OCI-LY7 (cell line): ENCODE measurements at regions not wholly inside any gene's neighbourhood (a gene's known extent, or its start where the extent isn't known, plus 50 kb on each side); places are given as distances from the start of the nearest gene placed in this dataset.

Experiments
- BruUV-seq: library from RNA; stranded (reverse); fragments of 400-500 nt; replicated peaks from 2 replicates; lab custom pipeline; 2021; lab: Mats Ljungman, UMichigan
- CTCF ChIA-PET: fragments of 300-600 bp; sonication (Branson Sonifier 250); formaldehyde crosslinking; loops from one replicate; lab custom pipeline; 2022; ENCODE audit warnings: antibody characterized with exemption; ENCODE audit not compliant: unreplicated experiment; lab: Charles Lee
- POLR2A ChIA-PET: fragments of 300-600 bp; sonication (Branson Sonifier 250); formaldehyde crosslinking; loops from one replicate; lab custom pipeline; 2022; ENCODE audit warnings: antibody characterized with exemption; lab: Charles Lee
- DNase-seq: peaks from one replicate; pipeline ENCODE4 v3.0.0-alpha.2; 2015; ENCODE audit warnings: low spot score
- H2AFZ ChIP-seq: fragments of 200-600 bp; sonication (generic), shearing (Covaris generic); 2 replicates; pipeline ENCODE4 v1.6.1; 2014; ENCODE audit warnings: mild to moderate bottlenecking, antibody characterized with exemption, low read length, moderate library complexity
- H3K27ac ChIP-seq: fragments of 200-600 bp; sonication (generic); 2 replicates; pipeline ENCODE4 v1.5.1; 2014; ENCODE audit warnings: mixed run types, low read depth, mild to moderate bottlenecking, moderate library complexity, low read length, inconsistent platforms; ENCODE audit not compliant: poor library complexity, severe bottlenecking
- H3K36me3 ChIP-seq: fragments of 200-600 bp; sonication (generic); 2 replicates; pipeline ENCODE4 v1.6.1; 2014; ENCODE audit warnings: mild to moderate bottlenecking, antibody characterized with exemption, low read length, moderate library complexity, mixed read lengths; ENCODE audit not compliant: insufficient read depth
- H3K4me1 ChIP-seq: fragments of 200-600 bp; sonication (generic); 2 replicates; pipeline ENCODE4 v1.5.1; 2014; ENCODE audit warnings: mild to moderate bottlenecking, low read length; ENCODE audit not compliant: insufficient read depth, poor library complexity, severe bottlenecking
- H3K4me2 ChIP-seq: fragments of 200-600 bp; sonication (generic); 2 replicates; pipeline ENCODE4 v1.6.1; 2014; ENCODE audit warnings: mild to moderate bottlenecking, low read length
- H3K4me3 ChIP-seq: fragments of 200-600 bp; sonication (generic); 2 replicates; pipeline ENCODE4 v1.5.1; 2014; ENCODE audit warnings: mild to moderate bottlenecking, low read depth, low read length; ENCODE audit not compliant: poor library complexity, severe bottlenecking
- H3K79me2 ChIP-seq: fragments of 200-600 bp; sonication (generic); 2 replicates; pipeline ENCODE4 v1.6.1; 2016; ENCODE audit warnings: low read depth, mild to moderate bottlenecking, low read length, moderate library complexity, mixed read lengths; ENCODE audit not compliant: insufficient read depth
- H3K9me2 ChIP-seq: fragments of 200-600 bp; sonication (generic); 2 replicates; pipeline ENCODE4 v1.6.1; 2016; ENCODE audit warnings: mild to moderate bottlenecking, low read length, mixed read lengths; ENCODE audit not compliant: insufficient read depth
- H3K9me3 ChIP-seq: fragments of 200-600 bp; sonication (generic); 2 replicates; pipeline ENCODE4 v1.6.1; 2014; ENCODE audit warnings: mild to moderate bottlenecking, mixed run types, low read length, mixed read lengths
- H4K20me1 ChIP-seq: fragments of 200-600 bp; sonication (generic); 2 replicates; pipeline ENCODE4 v1.6.1; 2014; ENCODE audit warnings: mild to moderate bottlenecking, antibody characterized with exemption, low read length, moderate library complexity, mixed read lengths; ENCODE audit not compliant: insufficient read depth
- EZH2phosphoT487 ChIP-seq: fragments of 200-600 bp; sonication (generic); IDR thresholded peaks from 2 replicates; pipeline ENCODE4 v1.6.1; 2018; ENCODE audit warnings: low read depth, borderline replicate concordance, mild to moderate bottlenecking, mixed run types, antibody characterized with exemption, low read length, moderate library complexity, mixed read lengths
- intact Hi-C: fragments of 100-400 bp; cut with micrococcal nuclease; formaldehyde crosslinking; loops from one replicate; pipeline ENCODE4 v1.10.0; 2022; ENCODE audit not compliant: unreplicated experiment
- TF ChIP-seq, protein P1 (sequence below): fragments of 200-600 bp; sonication (generic); conservative IDR thresholded peaks from 2 replicates; pipeline ENCODE4 v1.5.1; 2014; ENCODE audit warnings: mild to moderate bottlenecking, antibody characterized with exemption, low read length, moderate library complexity, mixed read lengths

DNA sequence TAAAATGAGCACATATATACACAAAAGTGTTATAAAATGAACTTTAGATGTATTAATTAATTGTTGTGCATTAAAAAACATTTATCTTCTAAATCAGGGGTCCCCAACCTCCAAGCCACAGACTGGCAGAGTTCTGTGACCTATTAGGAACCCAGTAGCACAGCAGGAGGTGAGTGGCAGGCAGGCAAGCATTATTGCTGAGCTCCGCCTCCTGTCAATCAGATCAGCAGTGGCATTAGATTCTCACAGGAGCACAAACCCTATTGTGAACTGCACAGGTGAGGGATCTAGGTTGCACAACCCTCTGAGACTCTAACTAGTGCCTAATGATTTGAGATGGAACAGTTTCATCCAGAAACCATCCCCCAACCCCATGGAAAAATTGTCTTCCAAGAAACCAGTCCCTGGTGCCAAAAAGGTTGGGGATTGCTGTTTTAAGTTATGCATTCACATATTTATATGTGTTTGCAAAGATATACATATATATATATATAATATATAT lies 583.7 kb downstream of the KCNJ2 start:
- no TSS peak for BruUV-seq
- H2AFZ ChIP-seq, result no peak overlapping the region
- intact Hi-C loops, result no loop called here
- H3K27ac ChIP-seq, result no peak overlapping the region
- H3K9me3 ChIP-seq, result no peaks in the 10 kb centered on the region
- no peaks in the 10 kb centered on the region for H3K9me2 ChIP-seq
- H3K79me2 ChIP-seq, result no peaks in the 10 kb centered on the region
- no peak for DNase-seq
- POLR2A ChIA-PET, result no interaction called here
- CTCF ChIA-PET, result no interaction called here
- no peak for TF ChIP-seq EZH2phosphoT487
- TF ChIP-seq, protein P1, sequence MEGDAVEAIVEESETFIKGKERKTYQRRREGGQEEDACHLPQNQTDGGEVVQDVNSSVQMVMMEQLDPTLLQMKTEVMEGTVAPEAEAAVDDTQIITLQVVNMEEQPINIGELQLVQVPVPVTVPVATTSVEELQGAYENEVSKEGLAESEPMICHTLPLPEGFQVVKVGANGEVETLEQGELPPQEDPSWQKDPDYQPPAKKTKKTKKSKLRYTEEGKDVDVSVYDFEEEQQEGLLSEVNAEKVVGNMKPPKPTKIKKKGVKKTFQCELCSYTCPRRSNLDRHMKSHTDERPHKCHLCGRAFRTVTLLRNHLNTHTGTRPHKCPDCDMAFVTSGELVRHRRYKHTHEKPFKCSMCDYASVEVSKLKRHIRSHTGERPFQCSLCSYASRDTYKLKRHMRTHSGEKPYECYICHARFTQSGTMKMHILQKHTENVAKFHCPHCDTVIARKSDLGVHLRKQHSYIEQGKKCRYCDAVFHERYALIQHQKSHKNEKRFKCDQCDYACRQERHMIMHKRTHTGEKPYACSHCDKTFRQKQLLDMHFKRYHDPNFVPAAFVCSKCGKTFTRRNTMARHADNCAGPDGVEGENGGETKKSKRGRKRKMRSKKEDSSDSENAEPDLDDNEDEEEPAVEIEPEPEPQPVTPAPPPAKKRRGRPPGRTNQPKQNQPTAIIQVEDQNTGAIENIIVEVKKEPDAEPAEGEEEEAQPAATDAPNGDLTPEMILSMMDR, result no peak
- H3K4me1 ChIP-seq, result no peaks in the 10 kb centered on the region
- H4K20me1 ChIP-seq, result no peaks in the 10 kb centered on the region
- no peak overlapping the region for H3K4me3 ChIP-seq
- H3K36me3 ChIP-seq, result no peaks in the 10 kb centered on the region
- no peak overlapping the region for H3K4me2 ChIP-seq

DNA sequence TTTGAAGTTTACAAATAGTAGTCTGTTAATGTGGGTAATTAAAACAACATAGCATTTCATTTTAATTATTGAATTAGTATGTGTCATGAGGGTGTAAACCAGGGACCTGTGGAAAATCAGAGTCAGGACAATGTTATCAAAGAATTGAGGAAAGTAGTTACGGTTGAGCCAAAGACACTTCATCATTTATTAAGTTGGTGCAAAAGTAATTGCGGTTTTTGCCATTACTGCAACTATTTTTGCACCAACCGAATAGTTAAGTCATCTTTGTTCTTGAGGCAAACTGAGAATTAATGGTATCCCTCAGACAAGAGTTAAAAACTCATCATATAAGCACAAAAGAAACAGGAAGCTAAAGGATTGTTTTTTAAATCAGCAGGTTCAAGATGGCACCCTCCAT lies 593.7 kb downstream of the KCNJ2 start:
- Histone ChIP-seq H4K20me1 (no peaks in the 10 kb centered on the region), H2AFZ (no peak overlapping the region), H3K79me2 (no peaks in the 10 kb centered on the region), H3K36me3 (no peaks in the 10 kb centered on the region), H3K9me2 (no peaks in the 10 kb centered on the region), H3K4me3 (no peak overlapping the region), H3K27ac (no peak overlapping the region), H3K4me1 (no peaks in the 10 kb centered on the region), H3K4me2 (no peak overlapping the region), H3K9me3 (no peaks in the 10 kb centered on the region)
- no TSS peak for BruUV-seq
- intact Hi-C loops, result no loop called here
- no peak for DNase-seq
- no peak for TF ChIP-seq EZH2phosphoT487
- TF ChIP-seq, protein P1, result no peak
- ChIA-PET CTCF (no interaction called here), POLR2A (interaction anchor here (0.6 kb wide), 1 partner anchor 11 kb away, joined by 3 read pairs; no protein-coding TSS in a partner anchor)

DNA sequence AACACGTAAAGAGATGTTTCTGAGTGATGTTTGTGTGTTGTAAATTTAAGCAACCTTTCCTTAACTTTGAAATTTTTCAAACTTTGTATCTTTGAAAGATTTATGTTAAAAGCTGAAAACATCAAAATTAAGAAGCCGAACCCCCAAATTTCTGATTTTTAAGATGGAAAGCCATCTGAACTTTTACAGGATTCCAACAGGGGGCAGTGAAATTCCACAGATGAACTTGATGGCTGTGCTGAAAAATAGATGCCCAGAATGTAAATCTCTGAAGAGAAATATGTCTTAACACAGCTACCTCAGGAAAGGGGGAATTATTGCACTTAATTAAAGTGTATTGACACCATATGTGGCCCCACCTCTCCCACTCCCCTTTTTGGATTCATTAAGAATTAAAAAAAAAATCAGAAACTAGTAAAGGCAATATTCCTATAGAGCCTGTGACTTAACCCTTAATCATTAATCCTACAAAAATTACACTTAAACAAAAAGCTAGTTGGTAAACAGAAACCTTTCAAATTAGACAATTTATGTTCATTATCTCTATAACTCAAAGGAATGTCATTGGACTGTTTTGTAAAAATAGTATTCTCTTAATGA lies 597.9 kb downstream of the KCNJ2 start:
- no peak overlapping the region for H3K4me3 ChIP-seq
- TF ChIP-seq, protein P1, result peak; percentile 96
- no peak for TF ChIP-seq EZH2phosphoT487
- no peaks in the 10 kb centered on the region for H3K9me2 ChIP-seq
- H4K20me1 ChIP-seq, result no peaks in the 10 kb centered on the region
- H3K27ac ChIP-seq, result no peak overlapping the region
- no peaks in the 10 kb centered on the region for H3K4me1 ChIP-seq
- intact Hi-C loops, result loop anchor here (1.0 kb wide), 3 partner anchors 317 to 1773 kb away; no protein-coding TSS in a partner anchor
- no TSS peak for BruUV-seq
- ChIA-PET POLR2A (interaction anchor here (0.6 to 1.3 kb wide), 8 partner anchors 9 to 1803 kb away, joined by 3 to 4 read pairs (median 3); no protein-coding TSS in a partner anchor), CTCF (no interaction called here)
- no peaks in the 10 kb centered on the region for H3K9me3 ChIP-seq
- H3K79me2 ChIP-seq, result no peaks in the 10 kb centered on the region
- H3K36me3 ChIP-seq, result no peaks in the 10 kb centered on the region
- no peak overlapping the region for H2AFZ ChIP-seq
- peak; percentile 43 for DNase-seq
- no peak overlapping the region for H3K4me2 ChIP-seq
